ENCODE measurements at regions not wholly inside any gene's neighbourhood (a gene's known extent, or its start where the extent isn't known, plus 50 kb on each side); places are given as distances from the start of the nearest gene placed in this dataset.
"Not testable (repeated sequence)": the region's sequence is repeated elsewhere in the genome, so short reads cannot be mapped to it uniquely, and the experiment has no call there.

- DNase-seq (ENCODE audit: low read depth in 3 of 3), result not testable (repeated sequence)
These were observed 394.0 kb upstream of the SLC10A2 start for GRCh38 chr13:103460246-103460645.

DNA sequence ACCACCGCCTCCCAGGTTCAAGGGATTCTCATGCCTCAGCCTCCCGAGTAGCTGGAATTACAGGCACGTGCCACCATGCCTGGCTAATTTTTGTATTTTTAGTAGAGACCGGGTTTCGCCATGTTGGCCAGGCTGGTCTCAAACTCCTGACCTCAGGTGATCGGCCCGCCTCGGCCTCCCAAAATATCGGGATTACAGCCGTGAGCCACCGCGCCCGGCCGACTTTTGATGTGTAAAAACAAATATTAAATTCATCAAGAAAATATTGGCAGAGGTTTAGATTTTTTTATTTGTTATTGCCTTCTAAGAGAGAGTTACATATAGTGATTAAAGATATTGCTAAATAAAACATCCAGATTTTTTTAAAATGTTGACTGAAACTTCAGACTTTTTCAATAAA, 390.8 kb upstream of the SLC10A2 start:
- not testable (repeated sequence) for DNase-seq (ENCODE audit: low read depth in 3 of 3)

DNA sequence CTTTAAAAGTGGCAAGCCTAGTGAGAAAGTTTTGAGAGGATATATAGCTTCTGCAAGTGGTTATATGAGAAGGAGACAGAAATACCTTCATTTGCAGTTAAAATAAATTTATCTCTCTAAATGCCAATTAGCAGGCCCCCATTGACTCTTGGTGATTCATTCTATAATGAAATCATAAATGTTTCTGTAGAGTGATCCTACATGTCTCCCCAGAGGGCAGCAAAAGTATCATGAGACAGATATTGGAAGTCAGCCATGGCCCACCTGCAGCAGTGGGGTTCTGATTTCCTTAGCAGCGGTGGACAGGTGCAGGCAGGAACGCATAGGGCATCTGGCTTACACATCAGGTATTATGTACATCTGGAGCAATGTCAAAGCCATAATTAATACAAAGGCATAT, 385.4 kb upstream of the SLC10A2 start:
- DNase-seq (ENCODE audit: low read depth in 3 of 3), result no peak

DNA sequence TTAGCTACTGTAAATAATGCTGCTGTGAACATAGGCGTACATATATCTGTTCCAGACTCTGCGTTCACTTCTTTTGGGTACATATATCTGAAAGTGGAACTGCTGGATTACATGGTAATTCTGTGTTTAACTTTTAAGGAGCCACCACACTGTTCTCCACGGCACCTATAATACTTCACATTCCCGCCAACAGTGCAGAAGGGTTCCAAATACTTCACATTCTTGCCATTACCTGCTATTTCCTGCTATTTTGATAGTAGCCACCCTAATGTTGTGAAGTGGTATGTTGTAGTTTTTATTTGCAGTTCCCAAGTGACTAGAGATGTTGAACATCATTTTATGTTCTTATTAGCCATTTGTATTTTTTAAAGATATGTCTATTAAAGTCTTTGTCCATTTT, 377.4 kb upstream of the SLC10A2 start:
- DNase-seq (ENCODE audit: low read depth in 3 of 3), result no peak

GRCh38 chr13:103437651-103438050, 371.4 kb upstream of the SLC10A2 start:
- DNase-seq (ENCODE audit: low read depth in 3 of 3), result no peak

DNA sequence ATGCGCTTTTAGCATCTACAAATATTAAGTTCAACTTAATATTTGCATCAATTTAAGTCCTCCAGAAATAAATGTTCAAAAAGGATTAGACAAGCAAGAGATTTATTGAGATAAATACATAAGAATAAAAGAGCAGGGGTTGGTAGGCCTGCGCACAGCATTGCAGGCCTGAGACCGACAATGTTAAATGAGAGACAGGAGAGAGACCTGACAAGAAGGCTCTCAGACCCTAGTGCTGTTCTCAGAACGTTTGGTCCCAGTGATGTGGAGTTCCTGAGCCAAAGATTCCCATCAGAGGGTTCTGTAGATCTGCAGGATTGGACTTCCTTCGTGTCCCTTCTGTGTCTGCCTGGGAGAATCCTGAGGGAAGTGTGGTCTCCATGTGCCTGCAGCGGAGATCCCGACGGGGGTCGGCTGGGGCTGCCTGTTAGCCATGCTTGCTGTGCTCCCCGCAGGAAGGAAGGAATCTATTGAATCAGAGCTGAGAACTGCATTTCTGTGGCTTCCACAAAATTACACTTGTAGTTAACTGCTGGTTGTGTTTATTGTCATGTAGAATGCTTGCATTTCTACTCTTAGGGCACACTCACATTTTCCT, 369.9 kb upstream of the SLC10A2 start:
- no peak for DNase-seq (ENCODE audit: low read depth in 3 of 3)

DNA sequence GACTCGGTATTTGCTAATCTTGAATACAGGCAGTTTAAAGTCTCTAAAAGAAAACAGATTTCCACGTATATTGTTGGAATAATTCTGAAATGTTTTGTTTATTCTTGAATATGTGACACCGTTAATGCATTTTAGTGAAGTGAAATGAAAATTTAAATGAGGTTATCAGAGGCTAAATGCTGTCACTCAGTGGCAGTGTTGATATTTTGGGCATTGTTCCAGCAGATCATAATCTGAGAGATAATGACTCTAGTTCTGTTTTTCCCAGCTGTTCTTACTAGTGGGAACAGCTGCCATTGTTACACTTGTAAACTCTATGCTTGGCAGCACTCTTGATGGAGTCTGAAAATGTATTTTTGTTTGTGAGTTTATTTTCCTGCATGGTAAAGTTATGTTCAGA, 365.6 kb upstream of the SLC10A2 start:
- no peak for DNase-seq (ENCODE audit: low read depth in 3 of 3)

DNA sequence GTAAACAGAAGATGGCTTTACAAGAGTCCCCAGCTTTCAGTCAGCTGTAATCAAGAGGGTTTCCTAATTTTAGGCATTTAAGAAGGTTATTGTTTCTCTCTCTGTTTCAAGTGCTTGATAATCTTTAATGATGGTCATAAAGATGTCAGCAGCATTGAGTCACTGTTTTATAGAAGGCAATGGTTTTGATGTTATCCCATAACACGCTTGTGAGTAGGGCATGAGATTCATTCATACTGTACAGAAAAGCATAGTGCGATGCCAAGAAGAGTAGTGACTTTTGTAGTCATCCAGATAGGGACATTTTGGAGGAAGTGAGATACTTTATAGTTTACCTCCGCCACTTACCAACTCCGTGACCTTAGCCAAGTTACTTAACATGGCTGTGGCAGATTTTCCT, 364.2 kb upstream of the SLC10A2 start:
- no peak for DNase-seq (ENCODE audit: low read depth in 3 of 3)

- DNase-seq (ENCODE audit: low read depth in 3 of 3), result no peak
These were observed 343.8 kb upstream of the SLC10A2 start for GRCh38 chr13:103410002-103410401.

DNA sequence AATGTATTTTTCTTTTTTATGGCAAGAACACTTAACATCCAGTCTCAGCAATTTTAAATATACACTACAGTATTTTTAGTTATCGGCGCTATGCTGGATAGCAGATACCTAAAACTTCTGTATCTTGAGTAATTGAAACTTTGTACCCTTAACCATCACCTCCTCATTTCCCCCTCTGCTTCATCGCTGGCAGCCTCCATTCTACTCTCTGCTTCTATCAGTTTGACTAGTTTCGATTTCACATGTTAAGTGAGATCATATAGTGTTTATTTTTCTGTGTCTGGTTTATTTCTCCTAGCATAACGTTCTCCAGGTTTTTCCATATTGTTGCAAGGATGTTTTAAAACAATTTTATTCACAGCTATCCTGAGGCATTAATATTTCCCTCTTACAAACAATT, 340.8 kb upstream of the SLC10A2 start:
- DNase-seq (ENCODE audit: low read depth in 3 of 3), result no peak

DNA sequence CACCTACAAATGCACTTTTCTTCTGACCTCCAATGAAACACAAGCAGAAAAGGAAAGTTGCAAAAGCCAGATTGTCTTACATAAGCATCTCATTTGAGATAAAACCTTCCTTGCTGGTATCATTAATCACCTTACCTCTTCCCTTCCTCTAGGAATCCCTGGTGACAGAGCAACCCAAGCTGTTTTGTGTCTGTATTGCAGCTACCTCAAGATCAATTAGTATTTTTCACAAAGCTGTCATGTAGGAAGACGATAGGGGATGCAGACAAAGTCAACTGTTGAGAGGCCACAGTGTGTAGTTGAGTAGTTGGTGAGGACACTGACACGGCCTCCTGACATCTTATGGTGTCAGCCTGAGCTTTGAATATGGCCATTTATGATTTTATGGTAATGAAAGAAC, 339.1 kb upstream of the SLC10A2 start:
- no peak for DNase-seq (ENCODE audit: low read depth in 3 of 3)

GRCh38 chr13:103403814-103404213, 337.6 kb upstream of the SLC10A2 start:
- DNase-seq (ENCODE audit: low read depth in 3 of 3), result no peak

DNA sequence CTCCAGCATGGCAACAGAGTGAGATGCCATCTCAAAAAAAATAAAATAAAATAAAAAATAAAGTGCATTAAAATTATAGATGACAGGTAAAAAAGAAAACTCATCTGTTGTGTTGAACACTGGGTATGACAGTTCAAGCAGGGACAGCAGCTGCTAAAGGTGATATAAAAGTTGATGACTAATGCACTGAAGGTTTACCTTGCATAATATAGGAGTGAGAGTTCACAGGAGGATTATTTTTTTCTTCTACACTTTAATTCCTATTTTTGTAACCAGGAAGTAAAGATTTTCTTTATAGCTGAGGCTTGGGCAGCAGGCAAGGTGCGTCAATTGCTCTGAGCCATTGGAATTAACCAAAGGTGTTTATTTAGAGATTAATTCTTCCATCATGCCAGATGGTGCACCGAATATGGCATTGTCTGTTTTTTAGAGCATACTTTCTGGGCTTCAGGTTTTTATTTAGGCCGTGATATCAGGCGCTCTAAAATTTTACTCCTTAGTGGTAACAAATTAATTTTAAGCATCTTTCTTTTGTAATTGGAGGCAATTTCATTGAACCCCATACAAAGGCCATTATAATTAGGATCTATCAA, 337.0 kb upstream of the SLC10A2 start:
- DNase-seq (ENCODE audit: low read depth in 3 of 3), result no peak

DNA sequence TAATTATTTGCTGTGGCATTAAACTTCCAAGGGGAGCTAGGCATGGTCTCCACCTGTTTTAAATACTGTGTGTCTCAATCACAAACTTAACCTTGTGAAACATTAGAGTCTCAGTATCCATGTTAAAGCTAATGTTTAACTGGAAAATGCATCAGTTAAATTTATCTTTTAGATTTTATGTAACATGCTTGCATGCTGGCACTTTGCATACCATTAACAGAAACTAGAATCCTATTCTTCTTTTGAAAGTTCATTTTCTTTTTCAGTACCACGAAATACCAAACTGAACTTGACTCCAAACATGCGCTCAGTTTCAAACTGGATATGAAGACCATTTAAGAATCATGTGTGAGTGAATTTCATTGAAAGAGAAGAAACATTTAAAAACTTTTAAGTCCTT, 328.9 kb upstream of the SLC10A2 start:
- DNase-seq (ENCODE audit: low read depth in 3 of 3), result no peak

DNA sequence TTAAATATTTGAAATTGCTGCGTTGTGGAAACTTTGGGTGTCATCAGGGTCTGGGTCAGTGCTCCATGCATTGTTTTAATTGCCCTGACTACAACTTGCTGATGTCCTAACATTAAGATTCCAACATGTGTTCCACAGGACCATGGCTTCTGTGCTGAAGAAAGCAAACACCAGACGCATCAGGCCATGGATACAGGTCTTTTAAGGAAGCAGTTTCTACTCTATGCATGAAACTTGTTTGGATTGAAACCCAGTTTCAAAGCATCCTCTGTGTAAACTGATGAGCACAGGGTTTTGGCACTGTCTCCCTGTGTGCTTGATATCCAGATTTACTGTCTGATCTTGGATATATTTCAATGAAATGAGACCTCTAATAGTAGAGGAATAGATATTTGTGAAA, 328.4 kb upstream of the SLC10A2 start:
- DNase-seq (ENCODE audit: low read depth in 3 of 3), result no peak

DNA sequence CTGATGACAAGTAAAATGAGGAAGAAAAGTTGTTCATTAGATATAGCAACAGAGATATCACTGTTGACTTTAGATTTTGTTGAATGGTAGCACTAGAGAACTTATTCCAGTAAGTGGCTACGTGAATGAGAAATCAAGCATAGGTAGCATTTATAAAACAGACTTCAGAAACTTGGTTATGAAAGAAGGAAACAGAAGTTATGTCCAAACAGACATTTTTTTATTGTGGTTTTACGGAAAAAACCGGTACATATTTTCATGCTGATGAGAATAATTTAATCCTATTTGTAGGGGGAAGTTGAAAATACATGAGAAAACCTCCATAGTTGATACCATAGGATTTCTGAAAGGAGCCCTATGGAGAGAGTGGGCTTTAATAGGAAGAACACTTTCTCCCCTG, 325.7 kb upstream of the SLC10A2 start:
- no peak for DNase-seq (ENCODE audit: low read depth in 3 of 3)

- DNase-seq (ENCODE audit: low read depth in 3 of 3), result no peak
These were observed 322.6 kb upstream of the SLC10A2 start for GRCh38 chr13:103388839-103389238.

GRCh38 chr13:103386341-103386740, 320.1 kb upstream of the SLC10A2 start:
- DNase-seq (ENCODE audit: low read depth in 3 of 3), result no peak

- no peak for DNase-seq (ENCODE audit: low read depth in 3 of 3)
These were observed 307.7 kb upstream of the SLC10A2 start for GRCh38 chr13:103373916-103374315.

GRCh38 chr13:103371271-103371670, 305.1 kb upstream of the SLC10A2 start:
- DNase-seq (ENCODE audit: low read depth in 3 of 3), result no peak

- no peak for DNase-seq (ENCODE audit: low read depth in 3 of 3)
These were observed 304.6 kb upstream of the SLC10A2 start for GRCh38 chr13:103370790-103371189.

DNA sequence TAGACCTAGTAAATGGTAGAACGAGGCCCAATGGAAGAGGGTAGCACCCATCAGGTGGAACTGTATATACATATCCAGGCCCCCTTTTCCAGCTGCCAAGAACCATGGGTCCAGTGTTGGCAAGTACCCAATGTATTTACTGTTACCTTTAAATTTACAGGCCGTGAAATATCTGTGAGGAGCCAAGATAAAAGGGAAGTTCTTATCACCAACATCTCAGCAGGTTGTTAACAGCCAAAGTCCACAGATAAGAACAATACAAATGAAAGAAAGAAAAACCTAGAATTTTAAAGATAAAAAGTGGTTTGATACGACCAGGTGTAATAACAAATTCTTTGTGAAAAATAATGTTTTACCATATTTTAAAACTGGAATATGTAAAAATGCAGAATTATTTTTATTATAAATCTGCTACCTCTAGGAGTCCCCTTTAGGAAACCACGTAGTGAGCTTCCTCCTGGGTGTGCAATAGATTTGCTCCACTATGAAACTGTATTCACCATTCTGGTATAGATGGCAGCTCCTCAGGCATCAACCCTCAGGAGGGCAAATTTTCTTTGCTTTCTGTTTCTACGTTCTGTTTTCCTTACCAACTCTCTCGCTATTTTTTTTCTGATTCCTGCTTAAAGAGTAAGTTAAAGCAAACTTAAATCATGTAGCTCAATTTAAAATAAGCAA, 292.2 kb upstream of the SLC10A2 start:
- DNase-seq (ENCODE audit: low read depth in 3 of 3), result no peak

GRCh38 chr13:103356226-103356864, 290.1 kb upstream of the SLC10A2 start:
- no peak for DNase-seq (ENCODE audit: low read depth in 3 of 3)

Data from stimulated activated CD4-positive, alpha-beta T cell treated with anti-CD3 and anti-CD28 coated beads, TNF-alpha, amount 100 ng/mL, for 48 hours (primary cell).